Hepatocyte (in vitro differentiated cells): ENCODE measurements at regions not wholly inside any gene's neighbourhood (a gene's known extent, or its start where the extent isn't known, plus 50 kb on each side); places are given as distances from the start of the nearest gene placed in this dataset.
"Not testable (repeated sequence)": the region's sequence is repeated elsewhere in the genome, so short reads cannot be mapped to it uniquely, and the experiment has no call there.

ENCODE experiments used
- CTCF ChIP-seq: fragments of 200-600 bp; sonication (generic); IDR thresholded peaks from 2 replicates; pipeline ENCODE4 v1.5.1; 2016; ENCODE audit warnings: antibody characterized with exemption, mild to moderate bottlenecking; ENCODE audit not compliant: poor library complexity
- EZH2 ChIP-seq: fragments of 200-600 bp; sonication (generic); IDR thresholded peaks from 2 replicates; pipeline ENCODE4 v1.6.1; 2016; ENCODE audit warnings: antibody characterized with exemption, mild to moderate bottlenecking, borderline replicate concordance
- EZH2phosphoT487 ChIP-seq: fragments of 200-600 bp; sonication (generic); IDR thresholded peaks from one replicate; pipeline ENCODE4 v1.6.1; 2018; ENCODE audit warnings: antibody characterized with exemption, mild to moderate bottlenecking, low read depth, moderate library complexity; ENCODE audit not compliant: unreplicated experiment, severe bottlenecking

- TF ChIP-seq EZH2, CTCF, EZH2phosphoT487: not testable (repeated sequence)
These were observed 182.4 kb upstream of the ZNF337 start for GRCh38 chr20:25879096-25879495.
